Upper lobe of left lung (tissue), 4 donors: ENCODE measurements at regions not wholly inside any gene's neighbourhood (a gene's known extent, or its start where the extent isn't known, plus 50 kb on each side); places are given as distances from the start of the nearest gene placed in this dataset.
"Not testable (repeated sequence)": the region's sequence is repeated elsewhere in the genome, so short reads cannot be mapped to it uniquely, and the experiment has no call there.

Source experiments
- CTCF ChIP-seq, 6 experiments: fragments of 450-650 bp in 4 of 6; fragments of 200-600 bp in 2 of 6; sonication (generic) in 2 of 6; IDR thresholded peaks; one replicate each; pipeline ENCODE4 v1.5.1; 2016 to 2019; ENCODE audit warnings: antibody characterized with exemption in 6 of 6
- EP300 ChIP-seq, 4 donors: sonication (generic); formaldehyde crosslinking; IDR thresholded peaks; one replicate each; pipeline ENCODE4 v1.5.1; 2017; ENCODE audit warnings: antibody characterized with exemption in 4 of 4, control low read depth in 2 of 4
- POLR2A ChIP-seq, 4 donors: fragments of 450-650 bp; IDR thresholded peaks; one replicate each; pipeline ENCODE4 v1.5.1; 2016 to 2017; ENCODE audit warnings: antibody characterized with exemption in 4 of 4, mild to moderate bottlenecking in 2 of 4

- TF ChIP-seq POLR2A, CTCF, EP300 (IDR thresholded peaks at IDR 0.05): not testable (repeated sequence)
Measured at GRCh38 chr2:192488158-192488557, 293.4 kb upstream of the TMEFF2 start.
